OCI-LY1 (cell line): ENCODE measurements at regions not wholly inside any gene's neighbourhood (a gene's known extent, or its start where the extent isn't known, plus 50 kb on each side); places are given as distances from the start of the nearest gene placed in this dataset.

Experiments
- CTCF ChIP-seq: fragments of 200-600 bp; sonication (generic), shearing (Covaris generic); IDR thresholded peaks from 2 replicates; pipeline ENCODE4 v1.5.1; 2017; ENCODE audit warnings: mild to moderate bottlenecking, antibody characterized with exemption, low read length, moderate library complexity, mixed read lengths
- EZH2 ChIP-seq: fragments of 200-600 bp; sonication (generic), shearing (Covaris generic); IDR thresholded peaks from 2 replicates; pipeline ENCODE4 v1.8.0; 2017; ENCODE audit warnings: borderline replicate concordance, mixed run types, mild to moderate bottlenecking, antibody characterized with exemption, low read length, moderate library complexity, mixed read lengths

DNA sequence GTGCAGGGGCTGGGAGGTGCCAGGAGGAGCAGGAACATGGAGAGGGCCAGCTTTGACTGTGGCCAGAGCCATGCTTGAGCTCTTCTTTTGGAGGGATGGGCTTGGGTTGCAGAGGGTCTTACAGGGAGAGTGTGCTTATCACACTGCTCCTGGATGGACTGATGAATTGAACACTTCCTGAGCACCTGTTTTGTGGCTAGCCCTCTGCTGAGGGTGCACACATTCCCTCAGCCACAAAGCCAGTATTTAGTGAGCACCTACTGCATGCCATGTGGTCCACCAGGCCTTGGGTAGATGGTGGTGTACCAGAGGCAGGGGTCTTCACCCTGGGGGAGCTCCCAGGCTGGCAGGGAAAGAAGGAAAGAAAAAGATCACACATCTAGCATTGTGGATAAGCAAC, 118.9 kb downstream of the SLC25A47 start:
- TF ChIP-seq CTCF: no peak
- TF ChIP-seq EZH2: no peak
